Common myeloid progenitor, CD34-positive (primary cell): ENCODE measurements at regions not wholly inside any gene's neighbourhood (a gene's known extent, or its start where the extent isn't known, plus 50 kb on each side); places are given as distances from the start of the nearest gene placed in this dataset.
"Not testable (repeated sequence)": the region's sequence is repeated elsewhere in the genome, so short reads cannot be mapped to it uniquely, and the experiment has no call there.

Experiments used
- CTCF ChIA-PET: fragments of 350-600 bp; sonication (Branson Sonifier 250); formaldehyde crosslinking; loops from one replicate; lab custom pipeline; 2021; ENCODE audit warnings: antibody characterized with exemption; lab: Charles Lee
- POLR2A ChIA-PET: fragments of 350-600 bp; sonication (Branson Sonifier 250); formaldehyde crosslinking; loops from one replicate; lab custom pipeline; 2021; ENCODE audit warnings: antibody characterized with exemption; lab: Charles Lee
- DNase-seq, 3 donors: peaks; one replicate each; pipeline versions ENCODE4 v3.0.0 to v3.0.0-alpha.2; 2013
- H3K27ac ChIP-seq, 2 experiments: 1 replicate in 1 of 2; 2 replicates in 1 of 2; pipeline ENCODE4 v1.7.0; 2013; ENCODE audit warnings: inconsistent platforms in 2 of 2, low read length in 2 of 2, mild to moderate bottlenecking in 2 of 2, low read depth in 1 of 2, moderate library complexity in 1 of 2; ENCODE audit not compliant: severe bottlenecking in 2 of 2, insufficient read depth in 1 of 2, poor library complexity in 1 of 2
- H3K27me3 ChIP-seq, 5 experiments: replicated peaks in 2 of 5; 1 replicate in 3 of 5; 2 replicates in 2 of 5; pipeline versions ENCODE4 v1.6.1 to v1.7.0; 2013; ENCODE audit warnings: low read length in 4 of 5, mild to moderate bottlenecking in 2 of 5, moderate library complexity in 2 of 5, inconsistent platforms in 1 of 5; ENCODE audit not compliant: insufficient read depth in 5 of 5, control insufficient read depth in 4 of 5
- H3K36me3 ChIP-seq, 4 experiments: 1 replicate in 2 of 4; 2 replicates in 2 of 4; pipeline versions ENCODE4 v1.6.1 to v1.7.0; 2013; ENCODE audit warnings: low read length in 3 of 4, control low read depth in 1 of 4, mild to moderate bottlenecking in 1 of 4; ENCODE audit not compliant: control insufficient read depth in 4 of 4, insufficient read depth in 4 of 4
- H3K4me1 ChIP-seq, 4 experiments: 1 replicate in 3 of 4; 2 replicates in 1 of 4; pipeline versions ENCODE4 v1.6.1 to v1.7.1; 2013; ENCODE audit warnings: low read length in 3 of 4, mild to moderate bottlenecking in 3 of 4, control low read depth in 1 of 4, inconsistent platforms in 1 of 4, moderate library complexity in 1 of 4; ENCODE audit not compliant: control insufficient read depth in 4 of 4, insufficient read depth in 4 of 4; ENCODE audit errors: control extremely low read depth in 1 of 4
- H3K4me3 ChIP-seq, 7 experiments: 1 replicate in 4 of 7; 2 replicates in 3 of 7; pipeline versions ENCODE4 v1.5.1 to v1.7.0; 2013; ENCODE audit warnings: mild to moderate bottlenecking in 7 of 7, low read length in 6 of 7, moderate library complexity in 6 of 7, inconsistent platforms in 2 of 7, low read depth in 2 of 7, control low read depth in 1 of 7; ENCODE audit not compliant: insufficient read depth in 4 of 7, control insufficient read depth in 1 of 7; ENCODE audit errors: extremely low read depth in 1 of 7
- H3K9me3 ChIP-seq, 5 experiments: 1 replicate in 4 of 5; 2 replicates in 1 of 5; pipeline versions ENCODE4 v1.6.1 to v1.7.1; 2013; ENCODE audit warnings: low read length in 4 of 5, mild to moderate bottlenecking in 2 of 5, inconsistent platforms in 1 of 5, low read depth in 1 of 5, moderate library complexity in 1 of 5; ENCODE audit not compliant: control insufficient read depth in 4 of 5, insufficient read depth in 2 of 5; ENCODE audit errors: control extremely low read depth in 1 of 5
- WGBS: methylation state at CpG from one replicate; pipeline ENCODE4 v1.1.5; 2013; ENCODE audit not compliant: insufficient coverage; 5-methylcytosine and 5-hydroxymethylcytosine counted together

DNA sequence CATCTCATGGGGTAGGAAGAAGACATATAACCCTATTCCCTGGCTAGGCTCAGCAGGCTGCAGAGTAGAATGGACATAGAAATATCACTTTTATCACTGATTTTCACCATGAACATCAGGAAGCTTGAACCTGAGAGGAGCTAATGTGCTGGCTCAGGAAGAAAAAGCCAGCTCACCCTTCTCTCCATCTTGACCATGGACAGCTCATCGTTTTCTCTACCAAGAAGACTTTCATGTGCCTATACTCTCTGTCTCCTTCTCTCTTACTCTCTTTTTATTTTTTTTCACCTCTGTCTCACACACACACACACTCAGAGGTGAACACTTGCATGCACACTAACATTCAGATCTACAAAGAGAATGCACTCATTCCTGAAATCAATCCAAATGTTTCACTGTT is 372.8 kb upstream of the CNTNAP5 start:
- no peaks in the 10 kb centered on the region for H3K36me3 ChIP-seq
- peaks cover 0 to 20% (median 10%) of the 10 kb centered on the region in 4 experiments for H3K4me1 ChIP-seq
- CTCF ChIA-PET = interaction anchor here (3.3 kb wide), 1 partner anchor 13 kb away, joined by 6 read pairs; no protein-coding TSS in a partner anchor
- no CpG with 5 or more reads among the region's 1 CpG for WGBS
- POLR2A ChIA-PET = no interaction called here
- DNase-seq = no peak
- no peaks in the 10 kb centered on the region for H3K27me3 ChIP-seq
- H3K9me3 ChIP-seq = peaks cover 0 to under 1% (median 0%) of the 10 kb centered on the region in 5 experiments
- H3K27ac ChIP-seq = no peak overlapping the region
- H3K4me3 ChIP-seq = no peak overlapping the region

DNA sequence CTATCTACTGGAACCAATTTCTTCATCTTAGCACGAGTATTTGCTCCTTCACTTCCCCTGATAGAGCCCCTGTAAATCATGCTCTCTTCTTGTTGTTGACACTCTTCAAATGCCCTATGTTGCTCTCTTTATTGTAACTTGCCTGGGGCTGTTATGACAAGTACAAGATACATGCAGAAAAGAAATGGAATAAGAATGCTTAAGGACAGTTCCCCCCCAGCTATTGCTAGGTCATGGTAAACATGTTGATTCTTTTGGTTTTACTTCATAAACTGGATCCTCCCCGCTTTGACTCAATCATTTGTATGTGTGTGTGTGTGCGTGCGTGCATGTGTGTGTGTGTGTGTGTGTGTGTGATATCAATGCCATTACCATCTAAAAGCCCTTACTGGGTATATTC is 368.5 kb upstream of the CNTNAP5 start:
- H3K27me3 ChIP-seq = no peaks in the 10 kb centered on the region
- CTCF ChIA-PET = no interaction called here

DNA sequence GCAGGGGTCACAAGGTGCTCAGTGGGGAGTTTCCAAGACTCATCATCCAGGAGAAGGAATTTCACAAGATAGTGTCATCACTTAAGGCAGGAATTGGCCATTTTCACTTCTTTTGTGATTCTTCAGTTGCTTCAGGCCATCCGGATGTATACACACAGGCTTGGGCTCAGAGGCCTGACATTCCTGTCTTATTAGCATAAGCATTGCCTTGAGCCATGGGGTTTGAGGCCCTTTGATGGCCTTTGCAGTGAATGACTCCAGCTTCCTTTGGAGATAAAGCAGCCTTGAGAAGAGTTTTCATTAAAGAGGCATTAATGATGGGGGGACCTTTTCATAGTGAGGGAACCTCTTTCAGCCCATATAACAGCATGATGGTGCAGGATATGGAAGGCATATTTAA is 366.0 kb upstream of the CNTNAP5 start:
- no peak for DNase-seq
- no peak overlapping the region for H3K4me3 ChIP-seq
- no peaks in the 10 kb centered on the region for H3K4me1 ChIP-seq
- no peaks in the 10 kb centered on the region for H3K36me3 ChIP-seq
- POLR2A ChIA-PET = no interaction called here
- H3K9me3 ChIP-seq = peaks cover 0 to 18% (median 13%) of the 10 kb centered on the region in 5 experiments
- no peaks in the 10 kb centered on the region for H3K27me3 ChIP-seq
- CTCF ChIA-PET = no interaction called here
- WGBS = 92% methylated on average over 1 of the region's 1 CpG
- H3K27ac ChIP-seq = no peak overlapping the region

More for the DNA sequence above, 368.5 kb upstream of the CNTNAP5 start:
- H3K27ac ChIP-seq = no peak overlapping the region
- no peaks in the 10 kb centered on the region for H3K36me3 ChIP-seq
- DNase-seq = no peak
- 90% methylated on average over 1 of the region's 4 CpGs for WGBS
- H3K4me3 ChIP-seq = no peak overlapping the region
- POLR2A ChIA-PET = no interaction called here
- no peaks in the 10 kb centered on the region for H3K4me1 ChIP-seq
- H3K9me3 ChIP-seq = peaks cover 0 to 16% (median 13%) of the 10 kb centered on the region in 5 experiments

DNA sequence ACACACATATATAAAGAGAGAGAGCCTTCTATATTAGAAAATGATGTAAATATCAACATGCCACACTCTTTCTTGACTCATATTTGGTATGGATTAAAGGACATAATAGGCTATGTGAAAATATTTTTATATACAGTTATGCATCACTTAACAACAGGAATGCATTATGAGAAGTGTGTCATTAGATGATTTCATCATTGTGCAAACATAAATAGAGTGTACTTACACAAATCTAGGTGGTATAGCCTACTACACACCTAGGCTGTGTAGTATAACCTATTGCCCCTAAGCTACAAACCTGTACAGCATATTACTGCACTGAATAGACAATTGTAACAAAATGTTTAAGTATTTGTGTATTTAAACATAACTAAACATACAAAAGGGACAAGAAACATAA is 354.8 kb upstream of the CNTNAP5 start:
- Histone ChIP-seq H3K9me3 (no peaks in the 10 kb centered on the region), H3K4me1 (no peaks in the 10 kb centered on the region), H3K4me3 (no peak overlapping the region), H3K27me3 (no peaks in the 10 kb centered on the region), H3K27ac (no peak overlapping the region), H3K36me3 (peaks cover 0 to 2% (median 0%) of the 10 kb centered on the region in 4 experiments)
- ChIA-PET POLR2A (interaction anchor here (0.7 kb wide), 1 partner anchor 1284 kb away, joined by 3 read pairs; no protein-coding TSS in a partner anchor), CTCF (interaction anchor here (1.3 kb wide), 1 partner anchor 10 kb away, joined by 3 read pairs; no protein-coding TSS in a partner anchor)
- no peak for DNase-seq

DNA sequence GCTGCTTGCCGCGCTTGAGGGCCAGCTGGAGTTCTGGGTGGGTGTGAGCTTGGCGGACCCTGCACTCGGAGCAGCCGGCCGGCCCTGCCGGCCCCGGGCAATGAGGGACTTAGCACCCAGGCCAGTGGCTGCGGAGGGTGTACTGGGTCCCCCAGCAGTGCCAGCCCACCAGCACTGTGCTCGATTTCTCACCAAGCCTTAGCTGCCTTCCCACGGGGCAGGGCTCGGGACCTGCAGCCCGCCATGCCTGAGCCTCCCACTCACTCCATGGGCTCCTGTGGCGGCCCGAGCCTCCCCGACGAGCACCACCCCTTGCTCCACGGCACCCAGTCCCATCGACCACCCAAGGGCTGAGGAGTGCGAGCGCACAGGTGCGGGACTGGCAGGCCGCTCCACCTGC is 341.3 kb upstream of the CNTNAP5 start:
- H3K27me3 ChIP-seq, DNase-seq, H3K27ac ChIP-seq, H3K4me1 ChIP-seq, CTCF ChIA-PET, POLR2A ChIA-PET, H3K36me3 ChIP-seq, H3K4me3 ChIP-seq, H3K9me3 ChIP-seq: not testable (repeated sequence)
- WGBS = 96% methylated on average over 14 of the region's 23 CpGs

DNA sequence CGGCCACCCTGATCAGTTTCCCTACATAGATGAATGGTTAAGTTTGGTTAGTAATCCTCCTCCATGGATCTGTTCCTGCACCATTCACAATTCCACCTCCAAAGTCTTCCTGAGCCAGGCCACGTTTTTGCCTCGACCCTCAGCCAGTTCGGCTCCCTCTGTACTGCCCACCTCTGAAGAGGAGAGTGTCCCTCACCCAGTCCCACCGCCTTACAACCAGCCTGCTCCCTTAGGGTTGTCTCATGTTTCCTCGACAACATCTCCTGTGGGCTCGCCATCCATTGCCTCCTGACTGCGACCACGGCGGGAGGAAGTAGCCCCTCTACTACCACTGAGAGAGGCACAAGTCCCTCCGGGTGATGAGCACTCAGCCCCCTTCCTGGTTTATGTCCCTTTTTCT is 338.0 kb upstream of the CNTNAP5 start:
- no peak overlapping the region for H3K4me3 ChIP-seq
- CTCF ChIA-PET = no interaction called here
- POLR2A ChIA-PET = no interaction called here

DNA sequence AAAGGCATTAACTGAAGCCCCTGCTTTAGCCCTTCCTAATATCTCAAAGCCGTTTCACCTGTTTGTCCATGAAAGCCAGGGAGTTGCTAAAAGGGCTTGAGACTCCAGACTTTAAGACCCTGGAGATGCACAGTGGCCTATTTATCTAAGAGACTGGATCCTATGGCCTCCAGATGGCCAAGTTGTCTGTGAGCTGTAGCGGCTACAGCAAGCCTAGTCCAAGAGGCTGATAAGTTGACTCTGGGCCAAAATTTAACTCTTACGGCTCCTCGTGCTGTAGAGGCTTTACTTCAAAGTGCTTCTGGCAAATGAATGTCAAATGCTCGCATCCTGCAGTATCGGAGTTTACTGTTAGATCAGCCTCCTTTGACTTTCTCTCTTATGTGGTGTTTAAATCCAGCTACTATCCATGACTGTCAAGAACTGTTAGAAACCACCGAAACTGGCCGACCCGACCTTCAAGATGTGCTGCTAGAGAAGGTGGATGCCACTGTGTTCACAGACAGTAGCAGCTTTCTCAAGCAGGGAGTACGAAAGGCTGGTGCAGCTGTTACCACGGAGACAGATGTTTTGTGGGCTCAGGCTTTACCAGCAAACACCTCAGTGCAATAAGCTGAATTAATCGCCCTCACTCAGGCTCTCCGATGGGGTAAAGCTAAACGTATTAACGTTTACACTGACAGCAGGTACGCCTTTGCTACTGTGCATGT is 336.7 kb upstream of the CNTNAP5 start:
- DNase-seq = peak in 1 of 3 donors; percentile 23
- no peak overlapping the region for H3K4me3 ChIP-seq
- WGBS = 96% methylated on average over 16 of the region's 16 CpGs
- no peak overlapping the region for H3K27ac ChIP-seq
- peaks cover 0 to 5% (median 2%) of the 10 kb centered on the region in 5 experiments for H3K9me3 ChIP-seq
- peaks cover 0 to 9% (median 1%) of the 10 kb centered on the region in 4 experiments for H3K4me1 ChIP-seq
- CTCF ChIA-PET = no interaction called here
- H3K27me3 ChIP-seq = no peaks in the 10 kb centered on the region
- no peaks in the 10 kb centered on the region for H3K36me3 ChIP-seq
- POLR2A ChIA-PET = no interaction called here

More for the DNA sequence above, 338.0 kb upstream of the CNTNAP5 start:
- peaks cover 0 to 5% (median 2%) of the 10 kb centered on the region in 5 experiments for H3K9me3 ChIP-seq
- no peaks in the 10 kb centered on the region for H3K27me3 ChIP-seq
- WGBS = 97% methylated on average over 10 of the region's 11 CpGs
- H3K27ac ChIP-seq = no peak overlapping the region
- no peaks in the 10 kb centered on the region for H3K36me3 ChIP-seq
- peaks cover 0 to 5% (median 0%) of the 10 kb centered on the region in 4 experiments for H3K4me1 ChIP-seq
- no peak for DNase-seq
